ENCODE measurements at regions not wholly inside any gene's neighbourhood (a gene's known extent, or its start where the extent isn't known, plus 50 kb on each side); places are given as distances from the start of the nearest gene placed in this dataset.

DNA sequence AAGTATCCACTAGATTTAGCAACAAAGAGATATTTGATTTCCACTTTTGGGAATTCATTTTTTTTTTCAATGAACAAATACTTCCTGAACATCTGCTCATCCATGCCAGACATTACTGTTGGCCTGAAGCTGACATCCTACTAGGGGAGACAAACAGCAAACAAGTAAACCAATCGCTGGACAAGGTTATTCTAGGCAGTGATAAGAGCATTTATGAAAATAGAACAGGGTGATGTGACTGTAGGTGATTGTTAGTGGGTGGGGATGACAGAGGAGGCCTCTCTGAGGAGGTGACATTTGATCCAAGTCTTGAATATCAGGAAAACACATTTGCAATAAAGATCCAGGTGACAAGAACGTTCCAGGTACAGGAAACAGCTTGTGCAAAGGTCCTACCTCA lies 89.1 kb upstream of the FAM180A start:
- Histone ChIP-seq H3K27me3 (ENCODE audit: insufficient read depth, low read depth) (no peaks in the 10 kb centered on the region), H4K20me1 (ENCODE audit: insufficient read depth) (no peaks in the 10 kb centered on the region), H2AFZ (ENCODE audit: low read depth) (no peak overlapping the region), H3K4me3 (IDR thresholded peaks at IDR 0.05; ENCODE audit: insufficient read depth, low read depth, low read length) (no peak overlapping the region), H3K9ac (no peak overlapping the region), H3K79me2 (ENCODE audit: insufficient read depth, low read depth) (no peaks in the 10 kb centered on the region), H3K4me2 (no peak overlapping the region), H3K4me1 (ENCODE audit: low read depth, poor library complexity, severe bottlenecking) (peaks cover 17% of the 10 kb centered on the region), H3K36me3 (ENCODE audit: insufficient read depth) (no peaks in the 10 kb centered on the region), H3K27ac (no peak overlapping the region)
- no peak for TF ChIP-seq CTCF (conservative IDR thresholded peaks at IDR 0.05; ENCODE audit: low read depth, low read length)

GRCh38 chr7:135834266-135834665 lies 85.7 kb upstream of the FAM180A start:
- Histone ChIP-seq H3K9ac (no peak overlapping the region), H4K20me1 (ENCODE audit: insufficient read depth) (no peaks in the 10 kb centered on the region), H3K4me3 (IDR thresholded peaks at IDR 0.05; ENCODE audit: insufficient read depth, low read depth, low read length) (no peak overlapping the region), H2AFZ (ENCODE audit: low read depth) (no peak overlapping the region), H3K4me2 (no peak overlapping the region), H3K4me1 (ENCODE audit: low read depth, poor library complexity, severe bottlenecking) (peaks cover 6% of the 10 kb centered on the region), H3K36me3 (ENCODE audit: insufficient read depth) (no peaks in the 10 kb centered on the region), H3K27ac (no peak overlapping the region), H3K27me3 (ENCODE audit: insufficient read depth, low read depth) (no peaks in the 10 kb centered on the region), H3K79me2 (ENCODE audit: insufficient read depth, low read depth) (no peaks in the 10 kb centered on the region)
- TF ChIP-seq CTCF (conservative IDR thresholded peaks at IDR 0.05; ENCODE audit: low read depth, low read length): no peak

- Histone ChIP-seq H3K36me3 (ENCODE audit: insufficient read depth) (no peaks in the 10 kb centered on the region), H3K4me1 (ENCODE audit: low read depth, poor library complexity, severe bottlenecking) (peaks cover 6% of the 10 kb centered on the region), H2AFZ (ENCODE audit: low read depth) (no peak overlapping the region), H3K4me2 (no peak overlapping the region), H3K27ac (no peak overlapping the region), H4K20me1 (ENCODE audit: insufficient read depth) (no peaks in the 10 kb centered on the region), H3K4me3 (IDR thresholded peaks at IDR 0.05; ENCODE audit: insufficient read depth, low read depth, low read length) (no peak overlapping the region), H3K9ac (no peak overlapping the region), H3K79me2 (ENCODE audit: insufficient read depth, low read depth) (no peaks in the 10 kb centered on the region), H3K27me3 (ENCODE audit: insufficient read depth, low read depth) (no peaks in the 10 kb centered on the region)
- TF ChIP-seq CTCF (conservative IDR thresholded peaks at IDR 0.05; ENCODE audit: low read depth, low read length): no peak
Measured at GRCh38 chr7:135833642-135834041, 85.0 kb upstream of the FAM180A start.

GRCh38 chr7:135831455-135832195 lies 83.0 kb upstream of the FAM180A start:
- Histone ChIP-seq H3K4me1 (ENCODE audit: low read depth, poor library complexity, severe bottlenecking) (peaks cover 6% of the 10 kb centered on the region), H3K79me2 (ENCODE audit: insufficient read depth, low read depth) (no peaks in the 10 kb centered on the region), H4K20me1 (ENCODE audit: insufficient read depth) (no peaks in the 10 kb centered on the region), H3K27ac (no peak overlapping the region), H3K27me3 (ENCODE audit: insufficient read depth, low read depth) (no peaks in the 10 kb centered on the region), H3K9ac (no peak overlapping the region), H3K4me3 (IDR thresholded peaks at IDR 0.05; ENCODE audit: insufficient read depth, low read depth, low read length) (no peak overlapping the region), H3K4me2 (no peak overlapping the region), H2AFZ (ENCODE audit: low read depth) (no peak overlapping the region), H3K36me3 (ENCODE audit: insufficient read depth) (no peaks in the 10 kb centered on the region)
- TF ChIP-seq CTCF (conservative IDR thresholded peaks at IDR 0.05; ENCODE audit: low read depth, low read length): no peak

Data from KMS-11 (cell line).